GM12874 (cell line): ENCODE measurements at regions not wholly inside any gene's neighbourhood (a gene's known extent, or its start where the extent isn't known, plus 50 kb on each side); places are given as distances from the start of the nearest gene placed in this dataset.

Experiments used
- TF ChIP-seq, protein P1 (sequence below): IDR thresholded peaks from 2 replicates; pipeline ENCODE4 v1.5.1; 2011; ENCODE audit warnings: low read depth, mild to moderate bottlenecking, control low read depth, low read length, moderate library complexity; ENCODE audit not compliant: insufficient read depth

DNA sequence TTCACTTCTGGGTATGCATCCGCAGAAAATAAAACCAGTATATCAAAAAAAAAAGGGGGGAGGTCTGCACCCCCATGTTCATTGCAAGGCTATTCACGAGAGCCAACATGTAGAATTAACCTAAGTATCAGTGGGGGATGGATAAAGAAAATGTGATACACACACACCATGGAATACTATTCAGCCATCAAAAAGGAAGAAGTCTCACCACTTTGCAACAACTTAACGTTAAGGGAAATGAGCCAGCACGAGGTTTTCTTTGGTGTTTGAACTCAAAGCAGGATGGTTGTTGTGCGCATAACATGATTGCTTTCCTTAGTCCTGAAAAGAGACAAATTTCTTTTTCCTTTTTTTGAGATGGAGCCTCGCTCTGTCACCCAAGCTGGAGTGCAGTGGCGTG is 222.7 kb downstream of the SHOX start:
- TF ChIP-seq, protein P1, sequence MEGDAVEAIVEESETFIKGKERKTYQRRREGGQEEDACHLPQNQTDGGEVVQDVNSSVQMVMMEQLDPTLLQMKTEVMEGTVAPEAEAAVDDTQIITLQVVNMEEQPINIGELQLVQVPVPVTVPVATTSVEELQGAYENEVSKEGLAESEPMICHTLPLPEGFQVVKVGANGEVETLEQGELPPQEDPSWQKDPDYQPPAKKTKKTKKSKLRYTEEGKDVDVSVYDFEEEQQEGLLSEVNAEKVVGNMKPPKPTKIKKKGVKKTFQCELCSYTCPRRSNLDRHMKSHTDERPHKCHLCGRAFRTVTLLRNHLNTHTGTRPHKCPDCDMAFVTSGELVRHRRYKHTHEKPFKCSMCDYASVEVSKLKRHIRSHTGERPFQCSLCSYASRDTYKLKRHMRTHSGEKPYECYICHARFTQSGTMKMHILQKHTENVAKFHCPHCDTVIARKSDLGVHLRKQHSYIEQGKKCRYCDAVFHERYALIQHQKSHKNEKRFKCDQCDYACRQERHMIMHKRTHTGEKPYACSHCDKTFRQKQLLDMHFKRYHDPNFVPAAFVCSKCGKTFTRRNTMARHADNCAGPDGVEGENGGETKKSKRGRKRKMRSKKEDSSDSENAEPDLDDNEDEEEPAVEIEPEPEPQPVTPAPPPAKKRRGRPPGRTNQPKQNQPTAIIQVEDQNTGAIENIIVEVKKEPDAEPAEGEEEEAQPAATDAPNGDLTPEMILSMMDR: no peak

DNA sequence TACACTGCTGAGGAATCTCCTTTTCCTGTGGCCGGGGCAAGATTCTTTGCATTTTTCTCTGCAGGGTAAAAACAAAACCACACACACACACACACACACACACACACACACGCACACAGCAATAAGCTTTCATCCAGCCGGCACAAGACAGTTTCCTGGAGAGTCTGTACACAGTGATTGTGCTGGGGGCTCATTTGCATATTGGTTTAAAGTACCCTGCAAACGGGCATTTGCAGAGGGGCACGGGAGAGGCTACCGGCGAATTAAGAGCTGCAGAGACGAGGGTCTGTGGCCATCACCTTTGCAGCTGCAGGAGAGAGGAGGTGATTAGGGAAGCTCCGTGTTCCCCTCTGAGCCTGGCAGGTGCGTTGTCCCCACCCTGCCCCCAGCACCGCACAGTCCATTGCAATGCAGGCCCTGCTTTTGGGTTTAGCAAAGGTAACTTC is 219.9 kb downstream of the SHOX start:
- TF ChIP-seq, protein P1: no peak

DNA sequence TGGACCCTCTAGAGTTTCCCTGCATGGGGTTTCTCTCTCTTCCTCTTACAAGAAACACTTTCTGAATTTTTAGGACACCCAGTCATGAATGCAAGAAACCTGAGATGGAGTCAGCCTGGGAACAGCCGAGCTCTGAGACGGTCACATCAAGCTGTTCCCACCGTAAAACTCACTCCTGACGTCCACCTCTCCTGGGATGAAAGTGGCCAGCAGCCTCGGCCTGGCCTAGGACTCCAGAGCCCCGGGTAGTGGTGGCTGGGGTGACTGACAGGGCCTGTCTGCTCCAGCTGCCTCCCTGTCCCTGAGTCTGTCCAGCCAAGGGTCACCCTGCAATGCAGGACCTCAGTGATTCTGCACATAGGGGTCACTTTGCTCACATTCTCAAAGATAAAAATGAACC is 217.8 kb downstream of the SHOX start:
- TF ChIP-seq, protein P1: no peak

DNA sequence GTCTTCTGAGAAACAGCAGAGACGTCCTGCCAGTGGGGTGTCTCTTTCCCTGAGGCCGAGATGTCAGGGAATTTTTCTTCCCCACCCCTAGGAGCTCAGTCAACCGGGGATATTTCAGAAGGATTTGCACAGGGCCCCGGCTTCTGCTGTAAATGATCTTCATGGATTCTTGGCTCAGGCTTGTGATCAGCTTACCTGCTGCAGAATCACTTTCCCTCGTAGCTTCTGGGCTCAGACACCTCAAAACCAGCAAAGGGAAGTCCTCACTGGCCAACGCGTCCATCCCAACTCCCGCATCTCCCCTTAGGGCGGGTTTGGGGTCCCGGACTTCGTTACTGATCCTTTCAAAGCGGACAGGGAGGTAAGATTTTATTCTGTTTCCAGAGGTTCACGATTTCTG is 212.7 kb downstream of the SHOX start:
- TF ChIP-seq, protein P1: no peak

DNA sequence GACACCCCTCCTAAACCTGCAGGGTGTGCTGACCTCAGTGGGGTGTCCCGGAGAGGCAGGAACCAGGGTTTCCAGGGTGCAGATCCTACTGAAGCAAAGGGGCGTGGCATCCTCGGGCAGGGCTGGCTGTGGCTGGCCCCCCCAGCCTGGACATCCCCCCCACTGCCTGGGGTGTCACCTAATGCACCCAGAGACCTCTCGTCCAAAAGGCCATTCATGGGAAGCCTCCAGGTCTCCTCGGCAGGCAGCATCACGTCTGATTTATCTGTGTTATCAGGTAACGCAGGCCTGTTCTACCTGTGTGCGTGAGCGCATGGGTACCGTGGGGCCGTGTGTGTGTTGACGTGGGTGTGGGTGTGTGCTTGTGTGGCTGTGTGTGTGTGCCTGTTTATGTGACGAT is 210.0 kb downstream of the SHOX start:
- TF ChIP-seq, protein P1: no peak

DNA sequence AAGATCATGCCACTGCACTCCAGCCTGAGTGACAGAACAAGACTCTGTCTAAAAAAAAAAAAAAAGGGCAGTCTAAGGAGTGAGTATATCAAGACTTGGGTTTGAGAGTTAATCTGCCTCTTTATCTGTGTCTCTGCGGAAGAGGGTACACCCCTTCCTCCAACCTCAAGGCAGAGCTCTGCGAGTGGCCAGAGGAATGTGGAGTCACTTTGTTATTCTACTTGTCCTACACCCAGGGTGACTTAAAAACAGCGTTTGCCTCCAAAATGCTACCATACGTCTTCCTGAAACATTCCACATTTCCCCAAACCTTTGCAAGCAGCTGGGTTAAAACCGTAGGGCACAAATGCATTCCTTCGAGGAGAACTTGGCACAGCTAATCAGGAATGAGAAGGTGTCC is 199.9 kb downstream of the SHOX start:
- TF ChIP-seq, protein P1: no peak

DNA sequence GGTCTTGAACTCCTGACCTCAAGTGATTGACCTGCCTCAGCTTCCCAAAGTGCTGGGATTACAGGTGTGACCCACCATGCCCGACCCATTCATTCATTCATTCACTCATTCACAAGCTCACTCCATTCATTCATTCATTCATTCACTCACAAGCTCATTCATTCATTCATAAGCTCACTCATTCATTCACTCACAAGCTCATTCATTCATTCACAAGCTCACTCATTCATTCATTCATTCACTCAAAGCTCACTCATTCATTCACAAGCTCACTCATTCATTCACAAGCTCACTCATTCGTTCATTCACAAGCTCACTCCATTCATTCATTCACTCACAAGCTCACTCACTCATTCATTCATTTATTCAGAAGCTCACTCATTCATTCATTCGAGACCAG is 198.6 kb downstream of the SHOX start:
- TF ChIP-seq, protein P1: no peak
